GM13976 (cell line): ENCODE measurements at regions not wholly inside any gene's neighbourhood (a gene's known extent, or its start where the extent isn't known, plus 50 kb on each side); places are given as distances from the start of the nearest gene placed in this dataset.

Source experiments
- DNase-seq: peaks from one replicate; pipeline ENCODE4 v3.0.0; 2012; ENCODE audit warnings: low spot score
- in situ Hi-C: fragments of 300-500 bp; cut with MboI; formaldehyde crosslinking; loops from one replicate; pipeline ENCODE4 v1.12.0; 2022; ENCODE audit warnings: low sequenced_read_pairs, mixed read lengths, inconsistent platforms; ENCODE audit not compliant: unreplicated experiment
- TF ChIP-seq, protein P1 (sequence below): IDR thresholded peaks from 2 replicates; pipeline ENCODE4 v1.5.1; 2012; ENCODE audit warnings: borderline replicate concordance, mild to moderate bottlenecking; ENCODE audit not compliant: insufficient read depth; ENCODE audit errors: extremely low read depth, missing control alignments, control extremely low read depth

DNA sequence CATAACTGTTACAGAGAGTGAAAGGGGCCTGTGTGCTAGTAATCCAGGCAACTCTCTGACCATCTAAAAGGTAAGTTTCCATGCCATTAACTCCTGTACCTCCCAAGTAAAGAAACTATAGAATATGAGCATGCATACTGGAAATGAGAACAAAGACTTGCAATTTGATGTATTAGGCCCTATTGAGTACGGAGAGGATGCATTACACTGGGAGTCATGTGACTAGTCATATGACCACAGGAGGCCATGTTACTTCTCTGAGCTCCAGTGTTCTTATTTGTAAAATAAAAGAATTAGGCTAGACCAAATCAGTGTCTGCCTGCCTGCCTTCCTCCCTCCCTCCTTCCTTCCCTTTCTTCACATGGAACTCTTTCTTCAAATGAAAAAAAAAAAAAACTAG lies 440.1 kb upstream of the CCDC196 start:
- TF ChIP-seq, protein P1, sequence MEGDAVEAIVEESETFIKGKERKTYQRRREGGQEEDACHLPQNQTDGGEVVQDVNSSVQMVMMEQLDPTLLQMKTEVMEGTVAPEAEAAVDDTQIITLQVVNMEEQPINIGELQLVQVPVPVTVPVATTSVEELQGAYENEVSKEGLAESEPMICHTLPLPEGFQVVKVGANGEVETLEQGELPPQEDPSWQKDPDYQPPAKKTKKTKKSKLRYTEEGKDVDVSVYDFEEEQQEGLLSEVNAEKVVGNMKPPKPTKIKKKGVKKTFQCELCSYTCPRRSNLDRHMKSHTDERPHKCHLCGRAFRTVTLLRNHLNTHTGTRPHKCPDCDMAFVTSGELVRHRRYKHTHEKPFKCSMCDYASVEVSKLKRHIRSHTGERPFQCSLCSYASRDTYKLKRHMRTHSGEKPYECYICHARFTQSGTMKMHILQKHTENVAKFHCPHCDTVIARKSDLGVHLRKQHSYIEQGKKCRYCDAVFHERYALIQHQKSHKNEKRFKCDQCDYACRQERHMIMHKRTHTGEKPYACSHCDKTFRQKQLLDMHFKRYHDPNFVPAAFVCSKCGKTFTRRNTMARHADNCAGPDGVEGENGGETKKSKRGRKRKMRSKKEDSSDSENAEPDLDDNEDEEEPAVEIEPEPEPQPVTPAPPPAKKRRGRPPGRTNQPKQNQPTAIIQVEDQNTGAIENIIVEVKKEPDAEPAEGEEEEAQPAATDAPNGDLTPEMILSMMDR = no peak
- in situ Hi-C loops = no loop called here
- no peak for DNase-seq

DNA sequence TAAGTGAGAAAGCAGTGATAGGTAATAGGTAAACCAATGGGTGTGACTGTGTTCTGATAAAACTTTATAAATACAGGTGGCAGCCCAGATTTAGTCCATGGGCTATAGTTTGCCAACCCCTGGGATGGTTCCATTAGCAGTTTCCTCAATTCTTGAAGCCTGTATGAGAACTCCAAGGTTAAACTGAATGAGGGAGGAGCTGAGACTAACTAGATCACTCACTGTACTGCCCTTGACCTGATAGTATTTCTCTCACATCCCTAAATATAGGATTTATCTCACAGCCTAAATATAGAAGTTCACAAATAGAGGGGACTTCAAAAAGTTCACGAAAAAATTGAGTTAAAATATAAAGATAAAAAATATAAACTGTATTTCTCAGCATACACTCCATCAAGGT lies 439.6 kb upstream of the CCDC196 start:
- TF ChIP-seq, protein P1 = no peak
- in situ Hi-C loops = no loop called here
- DNase-seq = no peak

DNA sequence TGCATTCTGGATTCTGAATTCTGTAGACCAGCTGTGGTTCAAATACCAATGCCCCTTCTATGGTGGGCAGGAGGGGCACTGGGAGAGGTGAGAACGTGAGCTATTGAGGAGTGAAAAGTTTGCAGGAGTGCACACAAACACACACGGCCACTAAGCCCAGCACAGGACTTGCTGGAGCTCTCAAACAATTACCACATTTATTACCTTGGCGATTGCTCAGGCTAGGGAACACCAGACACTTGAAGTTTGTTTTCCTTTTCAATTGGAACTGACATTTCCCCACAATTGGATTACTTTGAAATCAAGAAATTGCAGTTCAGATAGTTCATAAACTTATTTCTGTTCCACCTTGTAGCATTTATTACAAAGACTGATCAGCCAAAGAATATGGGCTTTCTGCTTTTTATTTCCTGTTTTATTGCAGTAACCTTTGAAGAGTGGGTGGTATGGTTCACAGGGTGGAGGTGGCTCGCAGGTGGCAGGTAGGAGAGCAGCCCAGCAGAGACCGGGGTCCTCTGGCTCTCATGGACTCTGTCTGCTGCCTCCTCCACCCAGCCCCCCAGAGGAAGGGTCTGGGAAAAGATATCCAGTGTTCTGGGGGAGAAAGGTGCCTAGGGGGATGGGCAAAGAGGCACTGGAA lies 429.8 kb upstream of the CCDC196 start:
- no peak for DNase-seq
- TF ChIP-seq, protein P1 = no peak
- in situ Hi-C loops = loop anchor here (25.0 kb wide), 2 partner anchors 644 to 894 kb away; partner anchors contain the start of gene FUT8

DNA sequence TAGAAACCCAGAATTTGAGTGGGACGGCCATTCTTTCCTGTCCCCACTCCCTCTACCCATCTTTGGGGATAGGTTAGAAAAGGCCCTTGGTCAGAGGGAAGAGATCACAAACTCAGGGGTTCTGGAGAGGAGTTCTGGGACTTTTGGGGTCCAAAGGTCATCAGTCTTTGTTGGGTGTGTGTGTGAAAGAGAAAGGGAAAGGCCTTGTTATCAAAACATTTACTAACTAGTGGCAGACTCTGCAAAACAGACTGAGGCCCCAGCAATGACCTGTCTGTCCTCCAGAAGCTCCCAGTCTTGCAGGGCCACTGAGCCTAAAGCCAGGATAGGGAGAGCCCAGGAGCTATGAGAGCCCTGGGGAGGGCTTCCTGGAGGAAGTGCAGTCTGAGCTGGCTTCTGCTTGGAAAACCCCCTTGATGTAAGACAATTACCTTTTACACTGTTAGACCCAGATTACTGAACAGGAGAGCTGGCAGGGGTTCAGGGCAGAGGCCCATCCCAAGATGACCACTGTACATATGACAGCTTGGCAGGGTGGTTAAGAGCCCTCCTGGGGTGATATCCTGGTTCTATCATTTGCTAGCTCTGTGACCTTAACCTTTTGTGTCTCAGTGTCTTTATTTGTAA lies 429.1 kb upstream of the CCDC196 start:
- TF ChIP-seq, protein P1 = no peak
- DNase-seq = no peak
- in situ Hi-C loops = loop anchor here (25.0 kb wide), 2 partner anchors 645 to 895 kb away; partner anchors contain the start of gene FUT8

DNA sequence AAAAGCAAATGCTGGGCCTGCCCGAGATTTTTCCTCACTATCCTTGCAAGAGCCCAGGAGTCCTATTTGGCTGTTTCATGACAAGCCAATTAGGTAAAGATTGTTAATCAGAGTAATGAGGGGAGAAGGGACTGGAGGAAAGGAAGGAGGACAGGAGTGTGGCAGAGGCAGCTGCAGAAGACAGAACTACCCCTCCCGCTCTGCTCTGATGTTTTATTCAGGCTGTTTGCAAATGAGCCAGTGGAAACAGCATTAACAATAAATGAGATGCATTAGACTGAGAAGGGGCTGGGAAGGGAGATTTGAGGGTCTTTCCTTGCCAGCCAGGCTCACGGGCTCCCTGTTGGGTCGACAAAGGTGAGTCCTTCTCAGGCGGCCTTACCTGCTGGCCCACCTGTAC lies 421.0 kb upstream of the CCDC196 start:
- DNase-seq = no peak
- in situ Hi-C loops = loop anchor here (25.0 kb wide), 2 partner anchors 653 to 903 kb away; partner anchors contain the start of gene FUT8
- TF ChIP-seq, protein P1 = no peak

DNA sequence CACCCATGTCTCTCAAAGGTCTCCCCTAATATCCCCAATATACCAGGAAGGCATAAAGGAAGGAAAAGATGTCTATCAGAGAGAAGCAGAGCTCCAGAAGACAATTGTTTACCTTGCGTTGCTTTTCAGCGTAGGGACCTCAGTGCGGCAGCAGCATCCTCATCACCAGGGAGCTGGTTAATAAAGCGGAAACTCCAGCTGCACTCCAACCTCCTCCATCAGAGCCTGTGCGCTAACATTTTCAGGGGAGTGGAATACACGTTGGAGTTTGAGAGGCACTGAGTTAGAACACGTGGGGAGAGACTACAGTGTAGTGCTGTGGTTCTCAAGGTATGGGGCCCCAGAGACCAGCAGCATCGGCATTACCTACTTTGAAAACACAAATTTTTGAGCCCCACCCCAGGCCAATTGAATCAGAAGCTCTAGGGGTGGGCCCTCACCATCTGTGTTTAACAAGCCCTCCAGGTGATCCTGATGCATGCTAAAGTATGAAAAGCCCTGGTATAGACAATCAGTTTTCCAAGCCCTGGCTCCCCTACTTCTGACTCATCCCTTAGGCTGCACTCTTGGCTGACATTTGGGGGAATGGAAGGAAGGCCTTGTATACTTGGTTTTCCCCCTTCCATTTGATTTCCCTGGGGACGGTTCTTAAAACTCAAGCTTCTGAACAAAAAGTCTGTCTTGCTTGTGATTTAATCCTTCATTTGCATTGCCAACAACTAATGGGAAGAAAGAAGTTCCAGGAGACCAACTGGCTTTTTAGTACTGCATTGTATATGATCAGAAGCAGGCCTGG lies 419.0 kb upstream of the CCDC196 start:
- no peak for DNase-seq
- in situ Hi-C loops = loop anchor here (25.0 kb wide), 2 partner anchors 655 to 905 kb away; partner anchors contain the start of gene FUT8
- TF ChIP-seq, protein P1 = no peak
